ENCODE measurements at regions not wholly inside any gene's neighbourhood (a gene's known extent, or its start where the extent isn't known, plus 50 kb on each side); places are given as distances from the start of the nearest gene placed in this dataset.

GRCh38 chr14:22012452-22012851 lies 338.8 kb upstream of the OR4E1 start (continued):
- TF ChIP-seq ZBTB33 (IDR thresholded peaks at IDR 0.05), result no peak
- TF ChIP-seq EGR1 (IDR thresholded peaks at IDR 0.05; ENCODE audit: low read depth in 2 of 2), result no peak
- TF ChIP-seq REST (IDR thresholded peaks at IDR 0.05), result no peak
- TF ChIP-seq RXRA (IDR thresholded peaks at IDR 0.05), result no peak
- no peak for TF ChIP-seq RAD21 (IDR thresholded peaks at IDR 0.05)
- no peak for TF ChIP-seq NR2F2 (IDR thresholded peaks at IDR 0.05)
- no peak for TF ChIP-seq TAF1 (conservative IDR thresholded peaks at IDR 0.05)
- no peak for TF ChIP-seq YY1 (IDR thresholded peaks at IDR 0.05)
- no peak for TF ChIP-seq SP1 (IDR thresholded peaks at IDR 0.05)

- Histone ChIP-seq H3K27me3 (ENCODE audit: control insufficient read depth in 4 of 4, insufficient read depth in 4 of 4, low read length in 3 of 4) (no peaks in the 10 kb centered on the region), H3K9me3 (ENCODE audit: control insufficient read depth in 4 of 4, low read length in 3 of 4) (peaks cover 0 to 9% (median 2%) of the 10 kb centered on the region in 4 donors), H3K4me1 (ENCODE audit: control insufficient read depth in 4 of 4, insufficient read depth in 4 of 4, low read length in 3 of 4) (no peaks in the 10 kb centered on the region), H3K36me3 (ENCODE audit: control insufficient read depth in 4 of 4, insufficient read depth in 3 of 4, low read depth in 1 of 4, low read length in 3 of 4) (no peaks in the 10 kb centered on the region), H3K27ac (ENCODE audit: low read depth in 1 of 2, low read length in 2 of 2) (no peak overlapping the region), H3K9ac (ENCODE audit: low read depth in 1 of 2, low read length in 2 of 2) (no peak overlapping the region), H3K4me3 (ENCODE audit: low read depth in 1 of 3, low read length in 3 of 3) (no peak overlapping the region)
- DNase-seq (ENCODE audit: low spot score), result no peak
- 69% methylated on average over 2 of the region's 2 CpGs for WGBS
- TF ChIP-seq SP1 (IDR thresholded peaks at IDR 0.05), result no peak
- TF ChIP-seq ATF3 (IDR thresholded peaks at IDR 0.05), result no peak
- no peak for TF ChIP-seq JUND (IDR thresholded peaks at IDR 0.05)
- TF ChIP-seq HNF4A (conservative IDR thresholded peaks at IDR 0.05), result no peak
- TF ChIP-seq GABPA (IDR thresholded peaks at IDR 0.05 in 1 of 2, conservative IDR thresholded peaks at IDR 0.05 in 1 of 2), result no peak
- no peak for TF ChIP-seq EGR1 (IDR thresholded peaks at IDR 0.05; ENCODE audit: low read depth in 2 of 2)
- TF ChIP-seq REST (IDR thresholded peaks at IDR 0.05), result no peak
- TF ChIP-seq RAD21 (IDR thresholded peaks at IDR 0.05), result no peak
Measured at GRCh38 chr14:22011253-22011642, 337.6 kb upstream of the OR4E1 start.

Measured in liver (tissue), 7 donors.